ENCODE measurements at regions not wholly inside any gene's neighbourhood (a gene's known extent, or its start where the extent isn't known, plus 50 kb on each side); places are given as distances from the start of the nearest gene placed in this dataset.

DNA sequence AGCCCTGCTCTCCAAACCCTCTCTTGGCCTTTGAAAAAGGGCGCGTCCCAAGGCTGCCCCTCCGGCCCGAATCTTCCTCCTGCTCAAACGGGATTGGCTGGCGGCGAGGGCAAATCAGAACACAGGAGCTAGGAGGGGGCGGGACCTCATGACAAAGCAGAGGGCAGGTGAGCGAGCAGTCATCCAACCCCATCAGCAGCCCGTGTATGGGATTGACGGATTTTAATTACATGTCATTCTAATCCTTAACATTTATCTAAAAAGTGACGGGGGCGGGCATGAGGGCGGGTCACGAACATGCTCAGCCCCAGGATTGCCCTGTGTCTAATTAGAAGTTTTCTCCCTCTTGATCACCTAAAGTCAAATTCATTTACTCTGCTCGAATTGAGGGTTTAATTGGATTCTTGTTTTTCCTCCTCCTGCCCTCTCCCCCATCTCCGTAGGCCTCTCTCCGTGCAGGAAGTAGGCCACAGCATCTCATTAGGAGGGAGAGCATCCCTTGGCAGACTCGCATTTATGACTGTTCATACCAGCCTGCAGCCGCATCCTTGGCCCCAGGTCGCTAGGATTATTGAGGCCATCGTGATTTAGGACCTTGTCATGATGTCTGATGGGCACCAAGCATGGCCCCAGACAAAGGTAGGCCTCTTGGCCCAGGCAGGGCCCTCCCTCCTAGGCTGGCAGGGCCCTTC is 147.1 kb downstream of the CHST1 start:
- no peak for DNase-seq (ENCODE audit: low read depth, low spot score)

DNA sequence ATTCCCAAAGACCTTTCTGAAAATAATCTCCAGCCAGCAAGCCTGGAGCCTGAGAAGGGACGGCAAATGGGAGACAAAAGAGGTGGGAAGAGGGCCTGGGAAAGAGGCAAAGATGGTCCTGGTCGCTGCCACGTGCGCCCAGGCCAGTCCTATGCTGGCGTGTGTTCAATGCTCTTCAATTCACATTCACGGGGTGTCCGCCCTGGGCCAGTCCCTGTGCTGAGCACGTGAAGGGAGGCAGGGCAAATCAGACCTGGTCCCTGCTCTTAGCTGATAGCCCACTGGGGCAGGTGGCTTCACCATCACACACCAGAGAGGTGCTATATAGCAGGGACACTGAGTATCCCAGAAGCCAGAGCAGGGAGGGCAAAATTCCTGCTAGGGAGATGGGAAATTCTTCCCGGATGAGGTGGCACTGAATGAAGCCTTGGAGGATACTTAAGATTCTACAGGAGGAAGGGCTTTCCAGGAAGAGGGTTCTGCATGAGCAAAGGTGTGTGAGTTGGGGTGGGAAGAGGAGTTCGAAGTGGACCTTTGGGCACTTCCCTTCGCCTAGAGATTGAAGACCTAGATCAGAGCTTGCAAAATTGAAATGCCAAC is 148.2 kb downstream of the CHST1 start:
- no peak for DNase-seq (ENCODE audit: low read depth, low spot score)

DNA sequence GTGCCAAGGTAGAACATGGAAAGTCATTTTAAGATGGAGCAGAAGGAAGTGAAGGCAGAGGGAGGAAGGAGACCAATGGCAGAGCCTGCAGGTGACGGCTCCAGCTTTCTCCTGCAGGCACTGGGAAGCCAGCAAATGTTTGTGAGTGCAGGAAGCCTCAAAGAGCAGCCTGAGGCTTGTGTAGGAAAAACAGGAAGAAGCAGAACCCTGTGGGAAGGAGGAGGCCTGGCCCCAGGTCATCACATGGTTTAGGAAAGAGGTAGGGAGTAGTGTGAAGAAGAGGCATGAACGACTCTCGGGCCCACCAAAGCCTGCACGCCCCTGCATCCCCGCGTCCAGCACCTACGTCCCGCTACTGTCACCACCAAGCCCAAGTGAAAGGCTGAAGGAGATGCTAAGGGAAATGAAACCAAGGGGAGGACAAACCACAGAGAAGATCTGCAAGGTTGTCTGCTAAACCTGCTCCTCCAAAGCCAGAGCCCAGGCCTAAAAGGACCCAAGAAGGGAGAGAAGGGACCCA is 151.5 kb downstream of the CHST1 start:
- no peak for DNase-seq (ENCODE audit: low read depth, low spot score)

GRCh38 chr11:45512471-45513148 is 152.8 kb downstream of the CHST1 start:
- no peak for DNase-seq (ENCODE audit: low read depth, low spot score)

DNA sequence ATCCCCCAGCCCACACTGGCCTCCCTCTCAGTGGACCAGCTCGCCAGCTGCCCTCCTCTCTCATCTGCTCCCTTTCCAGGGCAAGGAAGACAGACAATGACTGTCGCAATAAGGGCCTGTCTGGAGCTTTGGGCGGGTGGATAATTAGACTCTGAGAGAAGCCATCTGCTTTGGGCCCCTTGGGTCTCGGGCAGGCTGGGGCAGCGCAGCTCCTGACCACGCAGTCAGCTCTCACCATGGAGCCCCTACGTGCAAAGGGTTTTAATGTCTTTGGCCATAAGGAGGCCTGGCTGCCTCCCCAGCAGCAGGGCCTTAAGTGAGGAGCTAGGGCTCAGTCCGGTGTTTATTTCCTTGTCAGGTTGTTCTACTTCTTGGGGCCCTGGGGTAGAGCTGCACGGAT is 153.9 kb downstream of the CHST1 start:
- DNase-seq (ENCODE audit: low read depth, low spot score): no peak

DNA sequence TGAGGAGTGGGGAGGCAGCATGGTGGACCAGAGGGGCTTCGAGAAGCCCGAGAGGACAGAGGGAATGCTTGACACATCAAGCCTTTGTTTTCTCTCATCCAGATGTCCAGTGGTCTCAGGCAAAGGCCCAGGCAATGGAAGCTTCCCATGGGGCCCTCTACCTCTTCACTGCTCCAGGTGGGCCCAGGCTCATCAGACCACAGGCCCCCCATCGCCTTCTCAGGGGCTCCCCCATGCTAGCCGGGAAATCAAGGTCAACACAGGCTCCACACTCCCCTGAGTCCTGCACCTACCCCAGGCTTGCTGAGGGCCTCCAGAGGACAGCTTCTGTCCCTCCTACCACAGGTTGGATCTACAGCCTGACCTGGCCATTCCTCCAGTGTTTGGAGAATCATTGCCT is 157.5 kb downstream of the CHST1 start:
- DNase-seq (ENCODE audit: low read depth, low spot score): no peak

DNA sequence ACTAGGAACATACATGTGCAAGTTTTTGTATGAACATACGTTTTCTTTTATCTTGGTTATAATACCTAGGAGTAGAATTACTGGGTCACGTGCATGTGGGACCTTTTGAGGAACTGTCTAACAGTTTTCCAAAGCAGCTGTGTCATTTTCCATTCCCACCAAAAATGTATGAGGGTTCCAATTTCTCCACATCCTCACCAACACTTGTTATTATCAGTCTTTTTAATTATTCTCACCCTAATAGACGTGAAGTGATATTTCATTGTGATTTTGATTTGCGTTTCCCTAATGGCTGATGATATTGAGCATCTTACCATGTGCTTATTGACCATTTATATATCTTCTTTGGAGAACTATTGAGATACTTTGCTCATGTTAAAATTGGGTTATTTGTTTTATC is 162.1 kb downstream of the CHST1 start:
- DNase-seq (ENCODE audit: low read depth, low spot score): no peak

GRCh38 chr11:45502226-45502545 is 163.2 kb downstream of the CHST1 start:
- no peak for DNase-seq (ENCODE audit: low read depth, low spot score)

- no peak for DNase-seq (ENCODE audit: low read depth, low spot score)
Measured at GRCh38 chr11:45501392-45502225, 163.8 kb downstream of the CHST1 start.

- DNase-seq (ENCODE audit: low read depth, low spot score): no peak
Measured at GRCh38 chr11:45500451-45500850, 165.0 kb downstream of the CHST1 start.

GRCh38 chr11:45494738-45495137 is 170.7 kb downstream of the CHST1 start:
- no peak for DNase-seq (ENCODE audit: low read depth, low spot score)

DNA sequence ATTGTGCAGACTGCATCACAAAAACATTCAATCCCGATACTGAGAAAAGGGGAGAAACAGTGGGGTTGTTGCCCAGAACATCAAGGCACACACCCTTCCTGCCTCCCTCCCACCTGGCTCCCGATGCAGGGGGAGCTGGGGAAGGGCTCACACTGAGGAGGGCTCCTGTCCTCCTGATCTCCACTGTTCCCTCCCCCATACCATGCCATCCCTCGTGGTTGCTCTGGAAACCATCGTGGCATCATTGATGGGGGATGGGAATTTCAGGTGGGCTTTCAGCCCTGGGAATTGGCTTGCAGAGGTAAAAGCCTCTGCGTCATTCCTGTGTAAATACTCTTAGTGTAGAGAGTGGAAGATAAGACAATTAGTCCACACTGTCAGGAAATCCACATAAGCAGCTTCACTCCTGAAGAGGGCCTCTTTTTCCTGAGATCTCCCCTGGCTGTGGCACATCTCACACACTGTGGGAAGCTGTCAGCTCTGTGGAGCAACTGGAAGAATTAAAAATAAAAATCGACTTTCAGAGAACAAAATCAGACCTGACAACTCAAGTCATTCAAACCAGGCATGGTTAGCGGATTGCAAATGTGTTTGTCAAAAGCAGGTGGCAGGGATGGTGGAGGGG is 176.0 kb downstream of the CHST1 start:
- DNase-seq (ENCODE audit: low read depth, low spot score): no peak

GRCh38 chr11:45486461-45486860 is 179.0 kb downstream of the CHST1 start:
- DNase-seq (ENCODE audit: low read depth, low spot score): no peak

- DNase-seq (ENCODE audit: low read depth, low spot score): no peak
Measured at GRCh38 chr11:45485070-45485707, 180.2 kb downstream of the CHST1 start.

DNA sequence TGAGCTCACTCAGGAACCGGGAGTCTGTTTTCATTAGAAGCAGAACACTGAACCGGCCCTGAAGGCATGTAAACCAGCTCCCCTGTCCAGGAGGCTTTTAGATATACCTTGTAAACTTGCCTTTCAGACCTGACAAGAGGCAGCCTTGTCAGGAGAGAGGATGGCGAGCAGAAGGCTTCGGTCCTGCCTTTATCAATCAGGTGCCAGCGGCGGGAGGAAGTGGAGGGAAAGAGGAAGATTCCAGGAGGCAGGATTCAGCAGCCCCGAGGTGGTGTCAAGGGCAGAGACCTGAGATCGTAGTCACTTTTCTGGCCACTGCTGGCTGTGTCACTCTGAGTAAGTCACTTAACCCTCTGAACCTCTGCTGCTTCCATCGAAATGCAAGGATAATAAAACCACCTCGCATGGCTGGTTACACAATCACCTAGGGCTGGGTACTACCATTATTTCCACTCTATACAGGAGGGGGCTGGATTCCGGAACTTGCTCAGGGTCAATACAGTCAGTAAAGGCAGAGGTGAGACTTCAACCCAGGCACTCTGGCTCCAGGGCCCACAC is 181.0 kb downstream of the CHST1 start:
- no peak for DNase-seq (ENCODE audit: low read depth, low spot score)

- no peak for DNase-seq (ENCODE audit: low read depth, low spot score)
Measured at GRCh38 chr11:45483416-45483815, 182.0 kb downstream of the CHST1 start.

GRCh38 chr11:45482331-45482730 is 183.1 kb downstream of the CHST1 start:
- no peak for DNase-seq (ENCODE audit: low read depth, low spot score)

- no peak for DNase-seq (ENCODE audit: low read depth, low spot score)
Measured at GRCh38 chr11:45481026-45481425, 184.4 kb downstream of the CHST1 start.

- DNase-seq (ENCODE audit: low read depth, low spot score): no peak
Measured at GRCh38 chr11:45477588-45477987, 187.8 kb downstream of the CHST1 start.

DNA sequence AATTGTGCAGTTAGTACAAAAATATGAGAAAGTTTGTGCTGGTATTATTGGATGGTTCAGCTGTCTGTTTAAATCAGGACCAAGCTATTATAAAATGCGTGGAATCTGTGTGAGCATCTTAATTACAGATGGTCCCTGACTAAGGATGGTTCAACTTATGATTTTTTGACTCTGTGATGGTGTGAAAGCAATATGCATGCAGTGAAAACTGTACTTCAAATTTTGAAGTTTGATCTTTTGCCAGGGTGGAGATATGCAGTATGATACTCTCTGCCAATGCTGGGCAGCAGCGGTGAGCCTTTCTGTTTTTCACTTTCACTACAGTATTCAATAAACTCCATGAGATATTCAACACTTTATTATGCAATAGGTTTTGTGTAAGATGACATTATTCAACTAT is 189.3 kb downstream of the CHST1 start:
- no peak for DNase-seq (ENCODE audit: low read depth, low spot score)

GRCh38 chr11:45475173-45475572 is 189.0 kb upstream of the SYT13 start:
- no peak for DNase-seq (ENCODE audit: low read depth, low spot score)
